T-helper 1 cell treated with Interleukin-12 subunit alpha and Interleukin-12 subunit beta and Interleukin-4 antibody, amounts not matched to agents 30 μg/mL and 1 μg/mL, for 36 hours (primary cell): ENCODE measurements at regions not wholly inside any gene's neighbourhood (a gene's known extent, or its start where the extent isn't known, plus 50 kb on each side); places are given as distances from the start of the nearest gene placed in this dataset.

Experiments
- H3K27ac Mint-ChIP-seq: one replicate; pipeline ENCODE4 v1.8.0; 2021; ENCODE audit warnings: mild to moderate bottlenecking, mixed read lengths
- H3K27me3 Mint-ChIP-seq: one replicate; pipeline ENCODE4 v1.8.0; 2021; ENCODE audit warnings: low read depth, mixed read lengths
- H3K36me3 Mint-ChIP-seq: one replicate; pipeline ENCODE4 v1.8.0; 2021; ENCODE audit warnings: low read depth, mixed read lengths
- H3K4me1 Mint-ChIP-seq: one replicate; pipeline ENCODE4 v1.8.0; 2021; ENCODE audit warnings: low read depth, mixed read lengths
- H3K4me3 Mint-ChIP-seq: one replicate; pipeline ENCODE4 v1.8.0; 2021; ENCODE audit warnings: mild to moderate bottlenecking, moderate library complexity, mixed read lengths
- H3K9me3 Mint-ChIP-seq: one replicate; pipeline ENCODE4 v1.8.0; 2021; ENCODE audit warnings: mixed read lengths

GRCh38 chr10:100688201-100688600 lies 57.2 kb upstream of the PAX2 start:
- no peak overlapping the region for H3K27ac Mint-ChIP-seq
- peaks cover 67% of the 10 kb centered on the region for H3K27me3 Mint-ChIP-seq
- H3K36me3 Mint-ChIP-seq, result no peaks in the 10 kb centered on the region
- H3K4me1 Mint-ChIP-seq, result no peaks in the 10 kb centered on the region
- no peak overlapping the region for H3K4me3 Mint-ChIP-seq
- H3K9me3 Mint-ChIP-seq, result no peaks in the 10 kb centered on the region

- Mint-ChIP-seq H3K27ac (no peak overlapping the region), H3K9me3 (no peaks in the 10 kb centered on the region), H3K27me3 (peaks cover 19% of the 10 kb centered on the region), H3K36me3 (no peaks in the 10 kb centered on the region), H3K4me1 (peaks cover 10% of the 10 kb centered on the region), H3K4me3 (no peak overlapping the region)
These were observed 51.6 kb upstream of the PAX2 start for GRCh38 chr10:100693821-100694220.
